HG02885 (cell line): ENCODE measurements at regions not wholly inside any gene's neighbourhood (a gene's known extent, or its start where the extent isn't known, plus 50 kb on each side); places are given as distances from the start of the nearest gene placed in this dataset.

Source experiments
- ATAC-seq: cut with Tn5 transposase; IDR thresholded peaks from one replicate; pipeline ENCODE4 v1.9.1; 2021; ENCODE audit warnings: mild to moderate bottlenecking; ENCODE audit not compliant: unreplicated experiment, poor library complexity

- ATAC-seq: no peak
Measured at GRCh38 chr2:180507028-180507427, 473.4 kb upstream of the UBE2E3 start.

GRCh38 chr2:180505203-180505602, 475.2 kb upstream of the UBE2E3 start:
- ATAC-seq: no peak

- no peak for ATAC-seq
Measured at GRCh38 chr2:180497621-180498152, 482.7 kb upstream of the UBE2E3 start.

DNA sequence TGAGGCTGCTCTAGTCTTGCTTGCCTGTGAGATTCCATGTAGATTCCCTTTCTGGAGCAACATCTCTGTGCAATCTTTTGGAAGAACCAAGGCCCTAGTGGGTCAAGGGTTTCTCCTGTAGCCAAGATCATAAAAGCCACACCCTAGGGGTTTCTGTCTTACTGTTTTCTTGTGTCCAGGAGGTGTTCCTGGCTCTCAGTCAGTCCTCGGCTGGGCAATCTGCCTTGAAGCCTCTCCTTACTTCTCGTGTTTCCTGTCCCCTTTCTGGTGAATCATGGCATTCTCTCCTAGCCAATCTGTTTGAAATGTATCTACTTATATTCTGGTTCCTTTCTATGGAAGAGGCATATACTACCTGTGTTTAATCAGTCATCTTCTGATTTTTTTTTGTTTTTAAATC, 484.8 kb upstream of the UBE2E3 start:
- no peak for ATAC-seq

DNA sequence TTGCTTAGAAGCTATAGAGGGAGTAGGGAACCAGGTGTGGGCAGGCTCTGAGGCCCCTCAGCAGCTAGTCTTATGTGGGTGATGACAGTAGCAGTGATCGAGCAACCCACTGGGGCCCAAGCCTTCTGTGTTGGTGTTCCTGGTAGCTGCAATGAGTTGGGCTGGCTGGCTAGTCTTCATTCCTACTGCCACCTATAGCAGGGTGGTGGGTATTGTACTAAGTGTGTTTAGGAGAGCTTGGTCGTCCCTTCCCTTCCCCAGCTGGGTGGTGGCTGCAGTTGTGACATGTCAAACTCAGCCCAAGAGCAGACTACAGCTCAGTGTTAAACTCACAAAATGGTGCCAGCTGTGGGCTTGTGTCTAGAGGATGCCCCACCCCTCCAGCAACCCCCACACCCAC, 486.1 kb upstream of the UBE2E3 start:
- no peak for ATAC-seq

- ATAC-seq: no peak
Measured at GRCh38 chr2:180482696-180483095, 475.6 kb upstream of the CWC22 start.

- no peak for ATAC-seq
Measured at GRCh38 chr2:180481998-180482397, 474.9 kb upstream of the CWC22 start.

GRCh38 chr2:180478883-180479282, 471.8 kb upstream of the CWC22 start:
- ATAC-seq: no peak

DNA sequence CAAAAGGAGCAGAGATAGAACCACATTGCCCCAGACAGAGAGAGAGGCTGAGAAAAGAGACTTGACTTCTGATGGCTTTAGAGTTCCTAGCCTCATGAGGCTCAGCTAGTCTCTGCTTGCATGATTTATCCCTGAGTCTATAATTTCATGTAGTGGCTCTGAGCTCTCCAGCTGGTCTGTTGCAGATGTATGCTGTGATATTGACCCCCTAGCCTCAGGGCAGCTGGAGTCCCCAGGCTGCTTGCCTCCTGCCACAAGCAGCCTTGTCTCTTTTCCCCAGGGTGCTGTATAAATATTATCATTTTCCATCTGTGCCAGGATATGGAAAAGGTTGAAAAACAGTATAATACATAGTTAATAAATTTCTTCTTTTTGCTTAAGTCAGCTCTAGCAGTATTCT, 467.6 kb upstream of the CWC22 start:
- ATAC-seq: no peak

GRCh38 chr2:180473456-180473855, 466.4 kb upstream of the CWC22 start:
- no peak for ATAC-seq

- ATAC-seq: no peak
Measured at GRCh38 chr2:180472133-180472532, 465.0 kb upstream of the CWC22 start.

GRCh38 chr2:180463608-180464007, 456.5 kb upstream of the CWC22 start:
- ATAC-seq: no peak

GRCh38 chr2:180461761-180462160, 454.7 kb upstream of the CWC22 start:
- ATAC-seq: no peak

GRCh38 chr2:180456801-180457200, 449.7 kb upstream of the CWC22 start:
- no peak for ATAC-seq

GRCh38 chr2:180450841-180451240, 443.7 kb upstream of the CWC22 start:
- no peak for ATAC-seq

DNA sequence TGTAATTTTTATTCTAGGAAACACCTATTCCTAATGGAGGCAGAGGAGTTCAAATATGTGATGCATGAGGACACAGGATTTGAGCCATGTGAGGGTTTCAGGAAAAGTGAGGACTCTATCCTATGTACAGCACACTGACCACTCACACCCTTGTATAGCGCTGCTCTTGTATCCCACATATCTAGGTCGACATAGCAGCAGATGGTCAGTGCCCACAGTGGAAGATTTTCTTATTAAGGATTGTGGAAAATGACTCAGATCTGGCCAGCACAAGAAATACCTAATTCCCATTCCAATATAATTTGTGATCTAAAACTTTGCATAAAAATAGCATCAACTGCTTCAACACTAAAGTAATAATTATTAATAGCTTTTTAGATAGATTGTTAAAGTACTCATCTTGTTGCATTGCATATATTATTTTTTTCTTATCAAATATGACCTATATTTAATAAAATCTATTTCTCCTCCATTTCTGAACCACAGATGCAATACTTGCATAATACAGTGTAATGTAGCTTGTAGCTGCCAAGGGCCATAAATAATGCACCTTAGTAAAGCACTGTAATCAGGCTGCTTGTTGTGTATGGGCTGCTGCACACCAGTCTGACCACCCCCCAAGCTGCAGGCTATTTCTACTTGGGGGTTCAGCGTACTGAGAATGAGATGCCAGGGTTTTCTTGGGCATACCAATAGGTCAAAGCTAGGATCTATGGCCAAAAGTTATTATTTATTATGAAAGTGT, 442.2 kb upstream of the CWC22 start:
- no peak for ATAC-seq

- ATAC-seq: no peak
Measured at GRCh38 chr2:180446492-180446891, 439.4 kb upstream of the CWC22 start.

DNA sequence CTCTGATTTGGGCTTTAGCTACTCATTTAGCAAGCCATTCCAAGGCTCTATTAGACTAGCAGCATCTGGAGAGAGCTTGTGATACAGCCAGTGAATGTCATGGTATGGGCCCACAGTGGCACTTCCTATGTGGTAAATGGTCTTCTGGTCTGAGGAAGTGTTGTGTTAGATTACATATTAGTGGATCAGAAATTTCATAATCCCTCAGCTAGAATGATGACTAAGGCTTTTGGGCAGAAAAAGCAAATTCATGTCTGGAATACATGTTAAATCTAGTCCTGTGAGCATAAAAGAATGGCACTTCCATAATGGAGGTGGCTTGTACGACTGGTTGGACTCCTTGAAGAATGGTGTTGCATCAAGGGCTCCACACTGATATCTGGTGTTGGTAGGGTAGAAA, 436.8 kb upstream of the CWC22 start:
- ATAC-seq: no peak

GRCh38 chr2:180442860-180443644, 436.0 kb upstream of the CWC22 start:
- no peak for ATAC-seq

GRCh38 chr2:180419212-180419611, 412.1 kb upstream of the CWC22 start:
- no peak for ATAC-seq

GRCh38 chr2:180416627-180417026, 409.5 kb upstream of the CWC22 start:
- ATAC-seq: no peak

DNA sequence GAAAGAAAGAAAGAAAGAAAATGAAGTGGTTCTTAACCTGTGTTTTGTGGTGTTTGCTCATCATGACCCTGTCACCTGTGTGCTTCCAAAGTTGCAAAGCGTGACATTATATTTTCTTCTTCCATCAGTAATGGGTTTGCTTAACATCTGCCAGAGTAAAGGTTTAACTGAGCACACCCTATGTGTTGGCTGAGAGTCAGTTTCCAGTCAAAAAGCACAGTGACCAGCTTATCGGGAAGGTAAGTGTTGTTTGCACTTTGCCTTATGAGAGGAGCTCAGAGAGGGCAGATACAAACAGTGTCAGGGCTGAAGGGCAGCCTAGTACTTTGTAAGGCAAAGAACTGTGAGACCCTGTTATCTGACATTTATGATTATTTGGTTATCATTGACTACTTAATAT, 406.2 kb upstream of the CWC22 start:
- no peak for ATAC-seq
